Activated B cell treated with CpG ODN at 0.5 μM for 24 hours (primary cell): ENCODE measurements at regions not wholly inside any gene's neighbourhood (a gene's known extent, or its start where the extent isn't known, plus 50 kb on each side); places are given as distances from the start of the nearest gene placed in this dataset.

Experiments used
- ATAC-seq: fragments of 200-7000 bp; cut with Tn5 transposase; one replicate; pipeline ENCODE4 v1.10.0; 2021; ENCODE audit warnings: low read depth, mild to moderate bottlenecking, moderate library complexity
- CTCF ChIA-PET: fragments of 350-600 bp; sonication (Branson Sonifier 250); formaldehyde crosslinking; loops from one replicate; lab custom pipeline; 2021; ENCODE audit warnings: antibody characterized with exemption; lab: Charles Lee
- POLR2A ChIA-PET: fragments of 350-600 bp; sonication (Branson Sonifier 250); formaldehyde crosslinking; loops from one replicate; lab custom pipeline; 2021; ENCODE audit warnings: antibody characterized with exemption; lab: Charles Lee
- DNase-seq: peaks from one replicate; pipeline ENCODE4 v3.0.0; 2022
- H3K27ac Mint-ChIP-seq: one replicate; pipeline ENCODE4 v1.8.0; 2020; ENCODE audit warnings: mixed read lengths
- H3K27me3 Mint-ChIP-seq: one replicate; pipeline ENCODE4 v1.8.0; 2021; ENCODE audit warnings: mixed read lengths
- H3K36me3 Mint-ChIP-seq: one replicate; pipeline ENCODE4 v1.8.0; 2021; ENCODE audit warnings: low read depth, mixed read lengths
- H3K4me1 Mint-ChIP-seq: one replicate; pipeline ENCODE4 v1.8.0; 2021; ENCODE audit warnings: mixed read lengths
- H3K4me3 Mint-ChIP-seq: one replicate; pipeline ENCODE4 v1.8.0; 2020; ENCODE audit warnings: mild to moderate bottlenecking, mixed read lengths
- H3K9me3 Mint-ChIP-seq: one replicate; pipeline ENCODE4 v1.8.0; 2020; ENCODE audit warnings: mixed read lengths
- CTCF ChIP-seq: fragments of 200-600 bp; IDR thresholded peaks from one replicate; pipeline ENCODE4 v1.8.0; 2022; ENCODE audit warnings: antibody characterized with exemption, mild to moderate bottlenecking
- intact Hi-C: fragments of 100-400 bp; cut with micrococcal nuclease; formaldehyde crosslinking; loops from one replicate; pipeline ENCODE4 v1.15.1; 2024

DNA sequence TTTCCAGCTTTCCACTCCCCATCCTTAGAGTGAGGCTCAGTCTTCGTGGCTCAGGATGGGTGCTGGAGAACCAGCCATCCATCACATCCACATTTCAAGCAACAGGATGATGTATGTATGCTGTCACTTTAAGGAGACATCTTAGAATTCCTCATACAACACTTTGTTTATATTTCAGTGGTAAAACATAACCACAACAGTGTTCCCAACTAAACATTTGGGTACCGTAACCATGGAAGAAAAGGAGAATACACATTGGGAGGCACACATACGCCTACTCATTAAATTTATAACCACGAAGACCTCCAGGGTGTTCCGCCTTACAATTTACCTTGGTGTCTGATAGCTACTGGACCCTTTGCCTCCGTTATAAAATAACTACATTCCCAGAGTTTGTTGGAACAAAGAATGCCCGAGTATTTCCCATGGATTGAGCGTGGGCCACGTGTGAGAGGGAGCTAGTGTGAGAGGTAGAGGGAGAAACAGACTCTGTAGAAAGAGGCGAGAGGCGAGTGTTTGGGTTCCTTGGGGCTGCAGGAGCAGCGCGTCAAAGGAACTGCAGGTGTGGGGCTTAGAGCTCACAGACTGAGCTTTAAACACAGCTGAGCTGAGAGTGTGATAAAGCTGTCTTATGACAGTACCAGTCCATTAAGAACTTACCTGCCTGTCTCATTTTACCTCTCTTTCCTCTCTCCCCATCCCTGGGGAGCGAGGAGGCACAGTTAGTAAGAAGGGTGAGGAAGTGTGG lies 111.5 kb upstream of the USP24 start:
- no peak for TF ChIP-seq CTCF
- no peak overlapping the region for H3K4me3 Mint-ChIP-seq
- no peaks in the 10 kb centered on the region for H3K4me1 Mint-ChIP-seq
- H3K27ac Mint-ChIP-seq: no peak overlapping the region
- DNase-seq (no peak), ATAC-seq (no peak)
- intact Hi-C loops: no loop called here
- no peaks in the 10 kb centered on the region for H3K36me3 Mint-ChIP-seq
- CTCF ChIA-PET: no interaction called here
- H3K27me3 Mint-ChIP-seq: peaks cover 6% of the 10 kb centered on the region
- POLR2A ChIA-PET: interaction anchor here (0.7 kb wide), 1 partner anchor 40 kb away, joined by 3 read pairs; no protein-coding TSS in a partner anchor
- H3K9me3 Mint-ChIP-seq: no peaks in the 10 kb centered on the region

- intact Hi-C loops: no loop called here
- Mint-ChIP-seq H3K36me3 (no peaks in the 10 kb centered on the region), H3K27me3 (peaks cover 5% of the 10 kb centered on the region), H3K9me3 (no peaks in the 10 kb centered on the region), H3K4me3 (no peak overlapping the region), H3K4me1 (no peaks in the 10 kb centered on the region), H3K27ac (no peak overlapping the region)
- ATAC-seq (no peak), DNase-seq (no peak)
- ChIA-PET POLR2A (no interaction called here), CTCF (no interaction called here)
- TF ChIP-seq CTCF: no peak
Observed at GRCh38 chr1:55323760-55324159, 108.6 kb upstream of the USP24 start.

- Mint-ChIP-seq H3K9me3 (no peaks in the 10 kb centered on the region), H3K4me3 (no peak overlapping the region), H3K4me1 (peaks cover 4% of the 10 kb centered on the region), H3K27me3 (peaks cover 5% of the 10 kb centered on the region), H3K27ac (no peak overlapping the region), H3K36me3 (no peaks in the 10 kb centered on the region)
- intact Hi-C loops: no loop called here
- TF ChIP-seq CTCF: no peak
- ATAC-seq: no peak
- ChIA-PET POLR2A (no interaction called here), CTCF (no interaction called here)
- DNase-seq: no peak
Observed at GRCh38 chr1:55322842-55323241, 107.7 kb upstream of the USP24 start.

GRCh38 chr1:55321942-55322341 lies 106.8 kb upstream of the USP24 start:
- Mint-ChIP-seq H3K9me3 (no peaks in the 10 kb centered on the region), H3K27me3 (peaks cover 5% of the 10 kb centered on the region), H3K4me3 (no peak overlapping the region), H3K4me1 (peaks cover 4% of the 10 kb centered on the region), H3K36me3 (no peaks in the 10 kb centered on the region), H3K27ac (no peak overlapping the region)
- no peak for TF ChIP-seq CTCF
- ATAC-seq: no peak
- ChIA-PET POLR2A (no interaction called here), CTCF (no interaction called here)
- DNase-seq: no peak
- intact Hi-C loops: no loop called here

- ATAC-seq: no peak
- POLR2A ChIA-PET: no interaction called here
- intact Hi-C loops: no loop called here
Observed at GRCh38 chr1:55320891-55321290, 105.7 kb upstream of the USP24 start.

More at GRCh38 chr1:55320891-55321290, 105.7 kb upstream of the USP24 start:
- no peak for DNase-seq
- Mint-ChIP-seq H3K27ac (no peak overlapping the region), H3K27me3 (peaks cover 5% of the 10 kb centered on the region), H3K36me3 (no peaks in the 10 kb centered on the region), H3K9me3 (no peaks in the 10 kb centered on the region), H3K4me1 (peaks cover 4% of the 10 kb centered on the region), H3K4me3 (no peak overlapping the region)
- CTCF ChIA-PET: no interaction called here
- no peak for TF ChIP-seq CTCF
